SK-N-SH (cell line): ENCODE measurements at regions not wholly inside any gene's neighbourhood (a gene's known extent, or its start where the extent isn't known, plus 50 kb on each side); places are given as distances from the start of the nearest gene placed in this dataset.

Source experiments
- CTCF ChIA-PET: fragments of 300-600, 350-600 bp; formaldehyde crosslinking; extraction: SDS; loops from one replicate; lab custom pipeline; 2021; lab: Yijun Ruan, JAX
- POLR2A ChIA-PET: fragments of 350-600 bp; sonication (Branson Sonifier 250); formaldehyde crosslinking; extraction: SDS; loops from one replicate; lab custom pipeline; 2020; ENCODE audit warnings: antibody characterized with exemption, inconsistent platforms; lab: Yijun Ruan, JAX
- DNase-seq: peaks from one replicate; pipeline ENCODE4 v3.0.0; 2012
- H2AFZ ChIP-seq: fragments of 200-600 bp; sonication (generic); 2 replicates; pipeline ENCODE4 v1.8.1; 2016; ENCODE audit warnings: antibody characterized with exemption, mild to moderate bottlenecking, low read depth
- H3F3A ChIP-seq: fragments of 200-600 bp; sonication (generic); replicated peaks from 2 replicates; pipeline ENCODE3; 2016; ENCODE audit warnings: antibody characterized with exemption, mild to moderate bottlenecking; ENCODE audit not compliant: insufficient read depth
- H3K27ac ChIP-seq, 2 experiments: fragments of 200-500 bp in 1 of 2; fragments of 200-600 bp in 1 of 2; sonication (Bioruptor generic) in 1 of 2; sonication (generic), shearing (Covaris generic) in 1 of 2; 2 replicates each; pipeline versions ENCODE4 v1.5.1 to v1.6.1; 2014 to 2016; ENCODE audit warnings: low read depth in 2 of 2, inconsistent platforms in 1 of 2, low read length in 1 of 2, mild to moderate bottlenecking in 1 of 2, mixed read lengths in 1 of 2
- H3K27me3 ChIP-seq: fragments of 200-600 bp; sonication (generic), shearing (Covaris generic); 2 replicates; pipeline ENCODE4 v1.6.1; 2016; ENCODE audit warnings: mixed run types; ENCODE audit not compliant: insufficient read depth
- H3K36me3 ChIP-seq, 2 experiments: fragments of 200-500 bp in 1 of 2; fragments of 200-600 bp in 1 of 2; sonication (Bioruptor generic) in 1 of 2; sonication (generic) in 1 of 2; replicated peaks in 1 of 2; 2 replicates each; pipeline versions ENCODE3 to v1.5.1; 2014 to 2016; ENCODE audit warnings: low read length in 1 of 2, mild to moderate bottlenecking in 1 of 2; ENCODE audit not compliant: insufficient read depth in 2 of 2, control insufficient read depth in 1 of 2
- H3K4me1 ChIP-seq, 2 experiments: fragments of 200-500 bp in 1 of 2; fragments of 200-600 bp in 1 of 2; sonication (Bioruptor generic) in 1 of 2; sonication (generic), shearing (Covaris generic) in 1 of 2; 2 replicates each; pipeline versions ENCODE4 v1.5.1 to v1.6.1; 2014 to 2016; ENCODE audit warnings: low read depth in 1 of 2, low read length in 1 of 2, mixed run types in 1 of 2; ENCODE audit not compliant: insufficient read depth in 2 of 2, control insufficient read depth in 1 of 2
- H3K4me2 ChIP-seq: fragments of 200-600 bp; sonication (generic), shearing (Covaris generic); 2 replicates; pipeline ENCODE4 v1.6.1; 2017; ENCODE audit warnings: mixed run types
- H3K4me3 ChIP-seq, 2 experiments: fragments of 200-500 bp in 1 of 2; fragments of 200-600 bp in 1 of 2; sonication (Bioruptor generic) in 1 of 2; sonication (generic), shearing (Covaris generic) in 1 of 2; 2 replicates each; pipeline versions ENCODE4 v1.5.1 to v1.8.1; 2014 to 2016; ENCODE audit warnings: low read depth in 2 of 2, inconsistent platforms in 1 of 2, low read length in 1 of 2, mild to moderate bottlenecking in 1 of 2, mixed read lengths in 1 of 2, moderate library complexity in 1 of 2
- H3K79me2 ChIP-seq: fragments of 200-600 bp; sonication (generic); 2 replicates; pipeline ENCODE4 v1.8.1; 2017; ENCODE audit warnings: mild to moderate bottlenecking; ENCODE audit not compliant: insufficient read depth
- H3K9ac ChIP-seq: fragments of 200-600 bp; sonication (generic); 2 replicates; pipeline ENCODE4 v1.6.1; 2017; ENCODE audit warnings: mixed run types
- H3K9me2 ChIP-seq: fragments of 200-600 bp; sonication (generic); 2 replicates; pipeline ENCODE4 v1.6.1; 2017; ENCODE audit warnings: mixed run types
- H3K9me3 ChIP-seq: fragments of 200-600 bp; sonication (generic); 2 replicates; pipeline ENCODE4 v1.6.1; 2017; ENCODE audit warnings: mixed run types, mild to moderate bottlenecking, moderate library complexity
- H4K20me1 ChIP-seq: fragments of 200-600 bp; sonication (generic); 2 replicates; pipeline ENCODE4 v1.6.1; 2017; ENCODE audit warnings: mild to moderate bottlenecking, mixed run types; ENCODE audit not compliant: insufficient read depth
- CHD2 ChIP-seq: fragments of 150-350 bp; IDR thresholded peaks from 2 replicates; pipeline ENCODE4 v1.6.1; 2018; ENCODE audit warnings: low read length; ENCODE audit not compliant: partially characterized antibody
- EZH2phosphoT487 ChIP-seq: fragments of 200-600 bp; sonication (generic); IDR thresholded peaks from 2 replicates; pipeline ENCODE4 v1.6.1; 2017; ENCODE audit warnings: low read depth, mixed run types, mild to moderate bottlenecking, antibody characterized with exemption, moderate library complexity, borderline replicate concordance
- FOSL2 ChIP-seq: IDR thresholded peaks from 2 replicates; pipeline ENCODE4 v1.4.0; 2012; ENCODE audit warnings: low read depth, mild to moderate bottlenecking, moderate library complexity, borderline replicate concordance
- FOXJ3 ChIP-seq: sonication (generic); formaldehyde crosslinking; IDR thresholded peaks from 2 replicates; pipeline ENCODE4 v1.5.1; 2020; ENCODE audit warnings: mild to moderate bottlenecking, missing genetic modification reagents
- FOXM1 ChIP-seq: IDR thresholded peaks from 2 replicates; pipeline ENCODE4 v1.4.0; 2012; ENCODE audit warnings: low read depth, mild to moderate bottlenecking
- GABPA ChIP-seq: IDR thresholded peaks from 2 replicates; pipeline ENCODE4 v1.4.0; 2012; ENCODE audit warnings: low read depth, mild to moderate bottlenecking
- POLR2AphosphoS5 ChIP-seq: IDR thresholded peaks from 2 replicates; pipeline ENCODE4 v1.6.1; 2012; ENCODE audit warnings: low read depth, low read length
- RCOR1 ChIP-seq: fragments of 150-350 bp; IDR thresholded peaks from 2 replicates; pipeline ENCODE4 v1.6.1; 2017; ENCODE audit warnings: antibody characterized with exemption, low read length
- RXRA ChIP-seq: IDR thresholded peaks from 2 replicates; pipeline ENCODE4 v1.4.0; 2012; ENCODE audit warnings: low read depth, mild to moderate bottlenecking, borderline replicate concordance
- SIN3A ChIP-seq: IDR thresholded peaks from 2 replicates; pipeline ENCODE4 v1.6.1; 2012; ENCODE audit warnings: low read depth, mild to moderate bottlenecking, low read length, moderate library complexity, borderline replicate concordance
- SMC3 ChIP-seq: IDR thresholded peaks from 2 replicates; pipeline ENCODE4 v1.6.1; 2012; ENCODE audit warnings: low read depth, low read length, improper control_type of control experiment
- TAF1 ChIP-seq: IDR thresholded peaks from 2 replicates; pipeline ENCODE4 v1.6.1; 2012; ENCODE audit warnings: low read depth, mild to moderate bottlenecking, low read length, moderate library complexity, borderline replicate concordance
- TCF12 ChIP-seq: IDR thresholded peaks from 2 replicates; pipeline ENCODE4 v1.4.0; 2012
- TEAD4 ChIP-seq: IDR thresholded peaks from 2 replicates; pipeline ENCODE4 v1.4.0; 2012; ENCODE audit warnings: mild to moderate bottlenecking, borderline replicate concordance; ENCODE audit not compliant: insufficient read depth
- WGBS: methylation state at CpG from one replicate; pipeline ENCODE4 v1.1.6; 2017; ENCODE audit warnings: low lambda C conversion rate; 5-methylcytosine and 5-hydroxymethylcytosine counted together
- TF ChIP-seq, protein P1 (sequence below): IDR thresholded peaks from 2 replicates; pipeline ENCODE4 v1.6.1; 2012; ENCODE audit warnings: mild to moderate bottlenecking, low read depth, low read length, moderate library complexity
- TF ChIP-seq, protein P2 (sequence below): IDR thresholded peaks from 2 replicates; pipeline ENCODE4 v1.4.0; 2012; ENCODE audit warnings: low read depth, borderline replicate concordance
- TF ChIP-seq, protein P3 (sequence below): fragments of 150-350 bp; IDR thresholded peaks from 2 replicates; pipeline ENCODE4 v1.6.1; 2016; ENCODE audit warnings: mild to moderate bottlenecking, low read depth, low read length
- TF ChIP-seq, protein P4 (sequence below): IDR thresholded peaks from 2 replicates; pipeline ENCODE4 v1.4.0; 2012; ENCODE audit warnings: low read depth

DNA sequence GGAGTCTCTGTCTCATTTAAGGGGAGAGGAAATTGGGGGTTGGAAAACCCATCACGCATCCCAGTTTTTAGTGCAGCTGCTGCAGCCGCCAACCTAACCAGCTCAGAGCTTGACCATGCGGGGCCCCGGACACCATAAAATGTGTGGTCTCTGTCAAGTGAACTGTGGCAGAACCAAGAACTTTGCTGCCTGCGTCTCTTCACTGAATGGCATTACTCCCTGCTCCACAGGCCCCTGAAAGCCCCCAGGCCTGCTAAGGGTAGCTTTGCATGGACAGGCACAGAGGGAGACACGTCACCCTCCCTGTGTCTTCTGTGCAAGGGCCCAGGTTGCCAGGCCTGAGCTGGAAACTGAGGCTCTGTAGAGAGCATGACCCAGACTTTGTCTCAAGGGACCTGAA, 144.6 kb upstream of the GPR26 start:
- H4K20me1 ChIP-seq = no peaks in the 10 kb centered on the region
- DNase-seq = no peak
- no peak overlapping the region for H3K27ac ChIP-seq
- no peak overlapping the region for H3K9ac ChIP-seq
- H3F3A ChIP-seq = no peaks in the 10 kb centered on the region
- H2AFZ ChIP-seq = no peak overlapping the region
- no peaks in the 10 kb centered on the region for H3K79me2 ChIP-seq
- no peaks in the 10 kb centered on the region for H3K9me2 ChIP-seq
- no peaks in the 10 kb centered on the region for H3K9me3 ChIP-seq
- H3K4me1 ChIP-seq = no peaks in the 10 kb centered on the region
- 29% methylated on average over 6 of the region's 6 CpGs for WGBS
- ChIA-PET POLR2A (no interaction called here), CTCF (interaction anchor here (1.0 to 1.1 kb wide), 2 partner anchors 10 to 15 kb away, joined by 3 read pairs; no protein-coding TSS in a partner anchor)
- TF ChIP-seq POLR2AphosphoS5 (no peak), TCF12 (no peak), FOXM1 (no peak), SMC3 (no peak), EZH2phosphoT487 (no peak), FOSL2 (no peak), SIN3A (no peak), RCOR1 (no peak), TEAD4 (no peak), CHD2 (no peak), TAF1 (no peak), GABPA (no peak), RXRA (no peak), FOXJ3 (no peak)
- TF ChIP-seq, protein P1, sequence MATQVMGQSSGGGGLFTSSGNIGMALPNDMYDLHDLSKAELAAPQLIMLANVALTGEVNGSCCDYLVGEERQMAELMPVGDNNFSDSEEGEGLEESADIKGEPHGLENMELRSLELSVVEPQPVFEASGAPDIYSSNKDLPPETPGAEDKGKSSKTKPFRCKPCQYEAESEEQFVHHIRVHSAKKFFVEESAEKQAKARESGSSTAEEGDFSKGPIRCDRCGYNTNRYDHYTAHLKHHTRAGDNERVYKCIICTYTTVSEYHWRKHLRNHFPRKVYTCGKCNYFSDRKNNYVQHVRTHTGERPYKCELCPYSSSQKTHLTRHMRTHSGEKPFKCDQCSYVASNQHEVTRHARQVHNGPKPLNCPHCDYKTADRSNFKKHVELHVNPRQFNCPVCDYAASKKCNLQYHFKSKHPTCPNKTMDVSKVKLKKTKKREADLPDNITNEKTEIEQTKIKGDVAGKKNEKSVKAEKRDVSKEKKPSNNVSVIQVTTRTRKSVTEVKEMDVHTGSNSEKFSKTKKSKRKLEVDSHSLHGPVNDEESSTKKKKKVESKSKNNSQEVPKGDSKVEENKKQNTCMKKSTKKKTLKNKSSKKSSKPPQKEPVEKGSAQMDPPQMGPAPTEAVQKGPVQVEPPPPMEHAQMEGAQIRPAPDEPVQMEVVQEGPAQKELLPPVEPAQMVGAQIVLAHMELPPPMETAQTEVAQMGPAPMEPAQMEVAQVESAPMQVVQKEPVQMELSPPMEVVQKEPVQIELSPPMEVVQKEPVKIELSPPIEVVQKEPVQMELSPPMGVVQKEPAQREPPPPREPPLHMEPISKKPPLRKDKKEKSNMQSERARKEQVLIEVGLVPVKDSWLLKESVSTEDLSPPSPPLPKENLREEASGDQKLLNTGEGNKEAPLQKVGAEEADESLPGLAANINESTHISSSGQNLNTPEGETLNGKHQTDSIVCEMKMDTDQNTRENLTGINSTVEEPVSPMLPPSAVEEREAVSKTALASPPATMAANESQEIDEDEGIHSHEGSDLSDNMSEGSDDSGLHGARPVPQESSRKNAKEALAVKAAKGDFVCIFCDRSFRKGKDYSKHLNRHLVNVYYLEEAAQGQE = no peak
- TF ChIP-seq, protein P2, sequence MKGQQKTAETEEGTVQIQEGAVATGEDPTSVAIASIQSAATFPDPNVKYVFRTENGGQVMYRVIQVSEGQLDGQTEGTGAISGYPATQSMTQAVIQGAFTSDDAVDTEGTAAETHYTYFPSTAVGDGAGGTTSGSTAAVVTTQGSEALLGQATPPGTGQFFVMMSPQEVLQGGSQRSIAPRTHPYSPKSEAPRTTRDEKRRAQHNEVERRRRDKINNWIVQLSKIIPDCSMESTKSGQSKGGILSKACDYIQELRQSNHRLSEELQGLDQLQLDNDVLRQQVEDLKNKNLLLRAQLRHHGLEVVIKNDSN = no peak
- TF ChIP-seq, protein P3, sequence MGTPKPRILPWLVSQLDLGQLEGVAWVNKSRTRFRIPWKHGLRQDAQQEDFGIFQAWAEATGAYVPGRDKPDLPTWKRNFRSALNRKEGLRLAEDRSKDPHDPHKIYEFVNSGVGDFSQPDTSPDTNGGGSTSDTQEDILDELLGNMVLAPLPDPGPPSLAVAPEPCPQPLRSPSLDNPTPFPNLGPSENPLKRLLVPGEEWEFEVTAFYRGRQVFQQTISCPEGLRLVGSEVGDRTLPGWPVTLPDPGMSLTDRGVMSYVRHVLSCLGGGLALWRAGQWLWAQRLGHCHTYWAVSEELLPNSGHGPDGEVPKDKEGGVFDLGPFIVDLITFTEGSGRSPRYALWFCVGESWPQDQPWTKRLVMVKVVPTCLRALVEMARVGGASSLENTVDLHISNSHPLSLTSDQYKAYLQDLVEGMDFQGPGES = no peak
- TF ChIP-seq, protein P4, sequence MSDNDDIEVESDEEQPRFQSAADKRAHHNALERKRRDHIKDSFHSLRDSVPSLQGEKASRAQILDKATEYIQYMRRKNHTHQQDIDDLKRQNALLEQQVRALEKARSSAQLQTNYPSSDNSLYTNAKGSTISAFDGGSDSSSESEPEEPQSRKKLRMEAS = no peak
- H3K4me2 ChIP-seq = no peak overlapping the region
- H3K4me3 ChIP-seq = no peak overlapping the region
- H3K27me3 ChIP-seq = no peaks in the 10 kb centered on the region
- no peaks in the 10 kb centered on the region for H3K36me3 ChIP-seq
